T follicular helper cell (primary cell): ENCODE measurements at regions not wholly inside any gene's neighbourhood (a gene's known extent, or its start where the extent isn't known, plus 50 kb on each side); places are given as distances from the start of the nearest gene placed in this dataset.
"Not testable (repeated sequence)": the region's sequence is repeated elsewhere in the genome, so short reads cannot be mapped to it uniquely, and the experiment has no call there.

ENCODE experiments used
- DNase-seq: peaks from one replicate; pipeline ENCODE4 v3.0.0-alpha.2; 2020; ENCODE audit warnings: low read depth

DNA sequence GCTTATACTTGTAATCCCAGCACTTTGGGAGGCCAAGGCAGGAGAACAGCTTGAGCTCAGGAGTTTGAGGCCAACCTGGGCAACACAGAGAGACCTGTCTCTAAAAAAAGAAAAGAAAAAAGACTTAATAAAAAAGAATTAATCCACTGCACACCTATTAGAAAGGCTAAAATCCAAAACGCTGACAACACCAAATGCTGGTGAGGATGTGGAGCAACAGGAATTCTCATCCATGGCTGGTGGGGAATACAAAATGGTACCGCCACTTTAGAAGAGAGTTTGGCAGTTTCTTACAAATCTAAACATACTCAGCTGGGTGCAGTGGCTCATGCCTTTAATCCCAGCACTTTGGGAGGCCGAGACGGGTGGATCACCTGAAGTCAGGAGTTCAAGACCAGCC lies 110.0 kb upstream of the NDUFV2 start:
- DNase-seq, result not testable (repeated sequence)

DNA sequence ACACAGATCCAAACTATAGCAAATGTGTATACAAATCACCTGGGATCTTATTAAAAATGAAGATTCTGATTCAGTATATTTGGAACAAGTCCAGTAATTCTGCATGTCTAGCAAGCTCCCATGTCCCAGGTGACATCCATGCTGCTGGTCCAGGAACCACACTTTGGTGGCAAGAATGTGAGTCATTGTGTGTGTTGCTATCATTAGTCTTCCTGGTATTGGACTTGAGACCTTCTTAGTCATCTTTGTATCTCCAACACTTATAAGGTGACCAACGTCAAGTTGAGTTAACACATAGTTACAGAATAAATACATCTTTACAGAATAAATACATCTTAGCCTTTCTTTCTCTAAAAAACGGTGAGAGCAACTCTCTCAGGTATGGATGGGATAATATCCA lies 107.9 kb upstream of the NDUFV2 start:
- DNase-seq, result no peak

DNA sequence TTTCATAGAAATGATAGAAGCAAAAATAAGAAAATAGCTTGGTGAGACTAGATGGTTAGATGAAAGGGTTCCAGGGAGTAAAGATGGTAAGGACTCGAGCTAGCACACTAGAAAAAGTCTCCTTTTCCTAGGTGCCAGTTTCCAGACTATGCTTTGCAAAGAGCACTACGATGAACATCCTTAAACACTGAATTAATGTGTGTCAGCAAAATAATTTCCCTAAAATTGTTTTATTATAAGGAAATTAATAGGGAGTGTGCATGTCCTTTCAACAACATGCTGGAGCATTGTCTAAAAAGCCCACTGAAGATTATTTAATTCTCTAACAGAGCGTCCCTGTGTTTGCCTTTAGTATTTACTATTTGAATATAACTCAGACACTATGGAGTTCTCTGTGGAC lies 107.4 kb upstream of the NDUFV2 start:
- DNase-seq, result no peak

DNA sequence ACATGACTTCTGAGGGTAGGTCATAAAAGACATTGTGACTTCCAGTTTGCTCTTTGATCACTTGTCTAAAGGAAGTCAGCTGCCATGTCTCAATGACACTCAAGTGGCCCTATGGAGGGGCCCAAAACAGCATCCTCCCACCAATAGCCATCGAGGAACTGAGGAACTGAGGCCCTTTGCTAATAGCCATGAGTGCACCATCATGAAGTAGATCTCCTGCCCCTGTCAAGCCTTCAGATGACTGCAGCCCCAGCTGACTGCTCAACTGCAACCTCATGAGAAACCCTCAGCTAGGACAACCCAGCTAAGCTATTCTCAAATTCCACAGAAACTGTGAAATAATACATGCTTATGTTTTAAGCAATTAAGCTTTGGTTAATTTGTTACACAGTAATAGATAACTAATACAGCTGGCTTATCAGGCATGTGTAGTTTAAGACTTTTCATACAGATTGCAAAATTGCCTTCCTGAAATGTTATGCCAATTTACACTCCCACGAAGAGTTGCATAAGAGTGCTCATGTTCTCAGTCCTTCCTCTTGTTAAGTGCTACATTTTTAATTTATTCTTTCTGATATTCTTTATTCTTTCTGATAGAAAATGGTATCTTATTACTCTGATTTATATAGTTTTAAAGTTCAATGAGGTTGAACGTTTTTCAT lies 105.6 kb upstream of the NDUFV2 start:
- no peak for DNase-seq

DNA sequence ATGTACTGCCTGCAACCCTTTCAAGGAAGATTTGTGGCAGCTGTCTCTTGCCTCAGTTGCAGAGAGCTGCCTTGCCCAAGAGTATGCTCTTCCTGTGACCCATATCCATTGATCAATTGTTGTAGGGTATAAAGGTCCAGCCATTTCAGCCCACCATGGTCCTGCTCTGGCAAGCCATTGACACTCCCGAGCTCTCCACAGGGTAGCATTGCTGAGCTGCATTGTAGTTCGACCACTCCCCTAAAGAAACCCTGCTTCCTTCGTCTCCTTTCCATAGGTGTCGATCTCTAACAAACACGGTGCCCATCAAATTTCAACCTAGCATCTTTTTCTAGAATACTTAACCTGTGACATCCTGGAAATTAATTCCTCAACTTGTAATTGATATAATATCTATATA lies 104.9 kb upstream of the NDUFV2 start:
- no peak for DNase-seq

DNA sequence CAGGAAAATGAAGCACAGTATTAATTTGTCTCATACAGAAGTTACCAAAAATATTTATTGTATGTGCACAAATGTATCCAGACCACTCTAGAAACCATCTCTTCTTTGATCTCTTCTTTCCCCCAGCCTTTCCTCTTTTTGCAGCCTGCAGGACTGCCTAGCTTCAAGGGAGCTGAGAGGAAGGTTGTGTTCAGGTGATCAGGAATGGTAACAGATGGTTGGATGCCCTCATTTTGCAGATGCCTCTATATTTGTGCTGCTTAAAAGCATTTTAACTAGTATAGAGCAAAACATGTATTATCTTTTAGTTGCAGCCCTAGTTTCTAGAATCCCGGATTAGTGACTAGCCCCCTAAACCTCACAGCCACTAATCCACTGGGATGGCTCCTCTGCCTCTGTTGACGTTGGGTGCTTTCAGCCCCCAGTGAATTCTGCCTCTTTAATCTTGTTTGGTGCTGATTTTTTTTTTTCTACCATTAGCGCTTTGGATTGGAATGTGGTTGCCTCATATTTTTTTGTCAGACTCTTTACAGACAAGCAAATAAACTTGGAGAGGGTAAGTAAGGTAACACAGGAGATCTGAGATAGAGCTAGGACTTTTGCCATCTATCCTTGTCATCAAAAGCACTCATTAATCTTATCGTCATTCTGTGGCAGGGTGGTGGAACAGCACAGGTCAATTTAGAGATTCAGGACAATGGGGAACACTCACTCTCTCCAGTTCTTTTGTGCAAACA lies 103.8 kb upstream of the NDUFV2 start:
- DNase-seq, result no peak

DNA sequence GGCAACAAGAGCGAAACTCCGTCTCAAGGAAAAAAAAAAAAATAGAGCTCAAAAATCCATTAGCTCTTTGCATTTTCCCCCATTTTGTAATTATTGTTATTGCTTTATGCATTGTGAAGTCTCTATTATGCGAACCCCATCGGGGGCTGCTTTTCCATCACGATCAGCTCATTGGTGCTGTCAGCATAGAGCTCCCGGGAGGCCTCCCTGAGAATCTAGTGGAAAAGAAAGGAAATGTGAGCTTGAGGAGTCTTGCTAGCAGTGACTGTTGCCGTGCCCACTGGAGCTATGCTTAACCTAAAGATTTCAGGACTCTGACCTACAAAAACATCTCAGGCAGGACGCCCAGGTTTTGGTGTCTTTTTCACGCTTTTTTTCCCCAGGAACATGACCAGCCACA lies 102.6 kb upstream of the NDUFV2 start:
- DNase-seq, result no peak

DNA sequence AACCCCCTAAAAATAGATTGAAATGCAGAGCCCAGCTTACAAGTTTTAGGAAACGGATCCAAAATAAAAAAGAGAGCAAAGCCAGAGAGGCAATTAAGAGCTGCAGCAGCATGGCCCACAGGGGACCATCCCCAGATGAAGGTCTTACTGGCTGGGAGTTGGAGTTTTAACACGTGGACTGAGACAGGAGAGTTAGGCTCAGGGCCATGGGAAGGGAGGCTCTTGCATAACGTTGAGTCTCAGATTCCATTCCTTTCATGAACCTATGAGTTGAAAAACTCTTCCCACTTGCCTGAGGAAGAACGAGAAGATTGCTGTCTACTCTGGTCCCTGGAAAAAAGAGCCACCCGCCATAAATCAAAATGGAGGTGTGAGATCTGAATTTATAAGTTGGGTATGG lies 101.8 kb upstream of the NDUFV2 start:
- DNase-seq, result no peak

DNA sequence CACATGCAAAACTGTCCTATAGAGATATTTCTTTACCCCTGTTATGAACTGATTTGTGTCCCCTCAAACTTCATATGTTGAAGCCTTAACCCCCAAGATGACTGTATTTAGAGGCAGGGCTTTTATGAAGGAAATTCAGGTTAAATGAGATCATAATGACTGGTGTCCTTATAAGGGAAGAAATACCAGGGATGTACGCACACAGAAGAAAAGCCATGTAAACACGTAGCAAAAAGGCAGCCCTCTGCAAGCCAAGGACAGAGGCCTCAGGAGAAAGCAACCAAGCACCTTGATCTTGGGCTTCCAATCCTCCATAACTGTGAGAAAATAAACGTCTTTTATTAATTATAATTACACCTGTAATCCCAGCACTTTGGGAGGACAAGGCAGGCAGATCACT lies 101.3 kb upstream of the NDUFV2 start:
- DNase-seq, result no peak

DNA sequence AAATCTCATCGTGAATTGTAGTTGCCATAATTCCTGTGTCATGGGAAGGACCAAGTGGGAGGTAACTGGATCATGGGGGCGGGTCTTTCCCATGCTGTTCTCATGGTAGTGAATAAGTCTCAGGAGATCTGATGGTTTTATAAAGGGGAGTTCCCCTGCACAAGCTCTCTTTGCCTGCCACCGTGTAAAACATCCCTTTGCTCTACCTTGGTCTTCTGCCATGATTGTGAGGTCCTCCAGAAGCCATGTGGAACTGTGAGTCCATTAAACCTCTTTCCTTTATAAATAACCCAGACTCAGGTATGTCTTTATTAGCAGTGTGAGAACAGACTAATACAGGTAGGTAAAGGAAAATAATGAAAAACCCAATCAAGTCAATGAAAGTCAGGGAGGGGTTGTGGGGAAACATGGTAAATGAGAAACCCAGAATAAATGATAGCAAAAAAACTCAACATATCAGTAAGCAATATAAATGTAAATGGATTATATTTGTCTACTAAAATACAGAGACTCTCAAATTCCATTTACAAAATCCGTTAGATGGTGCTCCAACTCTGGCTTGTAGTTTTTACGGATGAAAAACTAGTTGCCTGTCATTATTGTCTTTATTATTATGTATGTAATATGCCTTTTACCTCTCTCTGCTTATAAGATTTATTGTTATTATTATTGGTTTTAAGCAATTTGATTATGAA lies 98.9 kb upstream of the NDUFV2 start:
- no peak for DNase-seq

DNA sequence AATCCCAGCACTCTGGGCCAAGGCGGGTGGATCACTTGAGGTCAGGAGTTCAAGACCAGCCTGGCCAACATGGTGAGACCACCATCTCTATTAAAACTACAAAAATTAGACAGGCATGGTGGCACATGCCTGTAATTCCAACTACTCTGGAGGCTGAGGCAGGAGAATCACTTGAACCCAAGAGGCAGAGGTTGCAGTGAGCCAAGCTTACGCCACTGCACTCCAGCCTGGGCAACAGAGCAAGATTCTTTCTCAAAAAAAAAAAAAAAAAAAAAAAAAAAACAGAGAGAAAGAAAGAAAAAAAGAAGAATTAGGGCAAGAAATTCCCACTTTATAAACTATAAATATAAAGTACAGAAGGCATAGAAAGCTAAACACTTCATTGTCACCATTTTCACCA lies 98.2 kb upstream of the NDUFV2 start:
- DNase-seq, result not testable (repeated sequence)

DNA sequence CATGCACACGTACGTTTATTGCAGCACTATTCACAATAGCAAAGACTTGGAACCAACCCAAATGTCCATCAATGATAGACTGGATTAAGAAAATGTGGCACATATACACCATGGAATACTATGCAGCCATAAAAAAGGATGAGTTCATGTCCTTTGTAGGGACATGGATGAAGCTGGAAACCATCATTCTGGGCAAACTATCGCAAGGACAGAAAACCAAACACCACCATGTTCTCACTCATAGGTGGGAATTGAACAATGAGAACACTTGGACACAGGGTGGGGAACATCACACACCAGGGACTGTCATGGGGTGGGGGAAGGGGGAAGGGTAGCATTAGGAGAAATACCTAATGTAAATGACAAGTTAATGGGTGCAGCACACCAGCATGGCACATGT lies 94.8 kb upstream of the NDUFV2 start:
- DNase-seq, result not testable (repeated sequence)

DNA sequence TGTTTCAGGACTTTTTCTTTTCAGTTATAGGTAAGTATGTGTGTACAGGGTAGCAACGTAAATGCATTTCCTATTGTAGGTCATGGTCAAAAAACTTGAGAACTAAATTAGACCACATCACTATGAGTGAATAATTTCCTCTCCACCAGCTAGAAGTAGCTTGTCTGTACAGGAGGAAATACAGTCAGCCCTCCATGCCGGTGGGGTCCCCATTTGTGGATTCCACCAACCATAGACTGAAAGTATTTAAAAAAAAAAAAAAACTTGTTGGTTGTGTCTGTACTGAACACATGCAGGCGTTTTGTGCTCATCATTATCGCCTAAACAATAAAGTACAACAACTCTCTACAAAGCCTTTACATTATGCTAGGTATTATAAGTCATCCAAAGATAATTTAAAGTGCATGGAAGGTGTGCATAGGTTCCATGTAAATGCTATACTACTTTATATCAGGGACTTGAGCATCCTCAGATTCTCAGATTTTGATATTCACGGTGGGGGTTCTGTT lies 94.2 kb upstream of the NDUFV2 start:
- DNase-seq, result no peak

DNA sequence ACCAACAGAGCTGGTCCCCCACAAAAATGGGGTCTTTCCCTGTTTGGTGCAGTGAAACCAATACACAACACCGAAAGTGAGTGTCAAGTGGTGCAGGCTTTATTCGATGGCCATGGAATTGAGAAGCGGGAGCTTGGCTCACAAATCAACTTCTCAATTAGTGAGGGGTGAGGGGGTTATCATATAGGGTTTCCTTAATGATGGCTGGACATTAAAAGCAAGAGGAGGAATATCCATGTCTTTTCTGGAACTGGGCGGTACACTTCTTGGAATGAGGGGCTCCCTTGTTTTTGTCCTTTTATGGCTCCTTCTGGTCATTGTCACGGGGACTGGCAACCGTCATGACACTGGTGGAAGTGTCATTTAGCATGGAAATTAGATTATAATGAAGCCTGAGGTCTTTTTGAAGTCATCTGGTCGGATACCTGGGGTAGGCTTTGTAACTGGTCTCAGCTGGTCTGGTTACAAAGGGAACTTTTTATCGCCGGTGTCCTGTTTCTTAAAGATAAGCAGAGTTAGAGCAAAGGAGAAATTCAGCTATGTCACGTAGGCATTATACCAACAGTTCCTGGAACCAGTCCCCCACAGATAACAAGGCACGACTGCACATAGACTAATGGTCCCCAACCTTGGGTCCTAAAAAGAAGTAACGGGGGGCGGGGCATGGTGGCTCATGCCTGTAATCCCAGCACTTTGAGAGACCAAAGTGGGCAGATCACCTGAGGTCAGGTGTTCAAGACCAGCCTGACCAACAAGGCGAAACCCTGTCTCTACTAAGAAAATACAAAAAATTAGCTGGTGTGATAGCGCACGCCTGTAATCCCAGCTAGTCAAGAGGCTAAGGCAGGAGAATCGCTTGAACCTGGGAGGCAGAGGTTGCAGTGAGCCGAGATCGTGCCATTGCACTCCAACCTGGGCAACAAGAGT lies 93.5 kb upstream of the NDUFV2 start:
- no peak for DNase-seq

DNA sequence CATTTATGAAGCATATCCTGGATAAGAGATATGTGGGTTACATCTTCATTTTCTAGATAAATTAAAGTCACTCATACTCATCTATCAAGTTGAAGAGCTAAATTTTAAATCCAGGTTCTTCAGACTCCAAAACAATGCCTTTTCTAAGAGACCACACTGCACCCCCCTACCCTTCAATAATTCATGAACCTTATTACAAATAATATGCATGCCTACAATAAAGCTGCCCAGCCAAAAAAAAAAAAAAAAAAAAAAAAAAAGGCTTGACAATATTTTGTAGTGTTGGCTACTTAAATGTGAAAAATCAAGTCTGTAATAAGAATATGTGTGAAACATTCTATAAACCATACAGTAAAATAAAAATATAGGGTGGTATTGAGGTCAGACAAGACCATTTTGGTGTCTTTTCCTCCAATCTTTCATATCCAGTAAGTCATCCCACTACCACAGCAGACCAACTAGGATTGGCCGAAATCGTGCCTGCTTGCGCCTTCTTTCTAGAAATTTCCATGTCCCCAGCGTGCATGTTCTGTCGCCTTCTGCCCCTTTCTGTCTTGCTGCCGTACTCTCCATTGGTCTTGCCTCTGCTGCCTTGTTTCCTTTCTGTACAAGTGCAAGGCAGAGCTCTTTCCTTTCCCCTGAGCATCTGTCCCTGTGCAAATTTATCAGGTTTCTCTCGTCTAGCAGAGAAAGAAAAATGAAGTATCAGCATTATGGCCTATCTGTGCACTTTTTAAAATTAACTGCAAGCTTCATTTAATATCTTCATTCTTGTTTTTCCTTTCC lies 92.6 kb upstream of the NDUFV2 start:
- DNase-seq, result no peak

DNA sequence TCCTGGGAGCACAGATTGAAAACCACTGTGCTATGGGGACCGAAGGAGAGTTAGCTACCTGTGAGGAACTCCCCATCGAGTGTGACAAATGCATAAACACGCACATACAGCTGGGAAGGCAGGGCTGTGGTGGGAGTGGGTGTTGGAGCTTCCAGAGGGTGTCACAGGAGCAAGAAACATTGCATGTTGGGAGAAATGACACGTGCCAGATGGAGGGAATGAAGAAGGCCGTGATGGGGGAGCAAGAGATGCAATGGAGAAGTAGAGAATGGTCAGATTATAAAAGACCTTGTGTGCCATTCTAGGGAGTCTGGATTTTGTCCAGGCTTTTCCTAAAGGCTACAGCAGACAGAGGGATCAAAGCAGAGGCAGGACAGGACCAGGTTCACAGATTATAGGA lies 91.1 kb upstream of the NDUFV2 start:
- no peak for DNase-seq

DNA sequence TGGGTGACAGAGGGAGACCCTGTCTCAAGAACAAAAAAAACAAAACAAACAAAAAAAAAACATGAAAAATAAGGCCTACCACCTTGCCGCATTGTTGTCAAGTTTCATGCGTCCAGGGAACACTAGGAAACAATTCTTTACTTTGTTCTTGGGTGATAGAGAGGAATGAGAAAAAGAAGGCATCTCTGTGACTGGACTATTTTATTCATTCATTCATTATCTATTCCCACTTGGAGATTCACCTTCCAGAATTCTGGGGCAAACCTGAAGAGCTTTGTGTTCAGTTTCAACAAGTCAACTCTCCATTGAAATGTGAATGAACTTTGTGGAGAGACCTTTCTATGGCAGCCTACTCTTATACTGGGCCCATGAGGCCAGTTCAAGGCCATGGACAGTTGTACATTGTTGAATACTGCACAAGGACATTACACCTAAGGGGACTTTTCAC lies 88.5 kb upstream of the NDUFV2 start:
- no peak for DNase-seq

DNA sequence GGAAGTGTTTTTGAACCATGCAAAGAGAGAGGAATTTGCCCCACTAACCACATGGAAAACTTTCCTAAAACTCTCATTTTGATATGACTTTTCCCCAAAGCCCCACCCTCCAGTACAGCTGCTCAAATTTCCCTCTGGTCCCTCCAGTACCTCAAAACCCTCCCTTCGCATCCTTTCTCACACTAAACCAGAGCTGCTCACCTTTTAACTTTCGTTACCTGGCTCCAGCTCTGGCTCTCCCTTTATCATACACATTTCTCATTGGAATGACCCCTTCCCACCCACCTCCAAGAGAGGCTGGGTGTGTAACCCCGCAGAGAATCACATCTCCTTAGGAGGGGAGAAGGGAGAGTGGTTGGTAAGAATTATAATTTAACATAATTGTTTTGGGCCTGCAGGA lies 86.8 kb upstream of the NDUFV2 start:
- no peak for DNase-seq

DNA sequence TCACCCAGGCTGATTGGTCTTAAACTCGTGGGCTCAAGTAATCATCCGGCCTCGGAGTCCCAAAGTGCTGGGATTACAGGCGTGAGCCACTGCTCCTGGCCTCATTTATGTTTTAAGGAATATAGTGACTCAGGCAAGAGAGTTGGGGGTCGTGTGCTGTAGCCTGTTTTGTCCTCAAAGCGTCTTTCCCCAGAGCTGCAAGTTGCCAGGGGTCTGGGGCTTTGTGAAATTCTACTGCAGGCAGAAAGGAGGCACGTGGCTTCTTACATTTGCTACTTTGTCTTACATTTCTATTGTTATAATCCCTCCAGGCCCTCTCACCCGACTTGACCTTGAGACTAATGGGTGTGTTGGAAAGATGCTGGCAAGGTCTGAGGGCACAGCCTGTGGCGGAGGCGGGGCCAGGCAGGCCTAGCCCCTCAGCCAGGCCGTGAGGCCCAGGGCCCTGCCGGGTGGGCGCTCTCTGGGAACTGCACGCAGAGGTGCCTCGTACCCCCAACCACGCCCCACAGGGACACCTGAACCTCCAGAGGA lies 85.8 kb upstream of the NDUFV2 start:
- no peak for DNase-seq

DNA sequence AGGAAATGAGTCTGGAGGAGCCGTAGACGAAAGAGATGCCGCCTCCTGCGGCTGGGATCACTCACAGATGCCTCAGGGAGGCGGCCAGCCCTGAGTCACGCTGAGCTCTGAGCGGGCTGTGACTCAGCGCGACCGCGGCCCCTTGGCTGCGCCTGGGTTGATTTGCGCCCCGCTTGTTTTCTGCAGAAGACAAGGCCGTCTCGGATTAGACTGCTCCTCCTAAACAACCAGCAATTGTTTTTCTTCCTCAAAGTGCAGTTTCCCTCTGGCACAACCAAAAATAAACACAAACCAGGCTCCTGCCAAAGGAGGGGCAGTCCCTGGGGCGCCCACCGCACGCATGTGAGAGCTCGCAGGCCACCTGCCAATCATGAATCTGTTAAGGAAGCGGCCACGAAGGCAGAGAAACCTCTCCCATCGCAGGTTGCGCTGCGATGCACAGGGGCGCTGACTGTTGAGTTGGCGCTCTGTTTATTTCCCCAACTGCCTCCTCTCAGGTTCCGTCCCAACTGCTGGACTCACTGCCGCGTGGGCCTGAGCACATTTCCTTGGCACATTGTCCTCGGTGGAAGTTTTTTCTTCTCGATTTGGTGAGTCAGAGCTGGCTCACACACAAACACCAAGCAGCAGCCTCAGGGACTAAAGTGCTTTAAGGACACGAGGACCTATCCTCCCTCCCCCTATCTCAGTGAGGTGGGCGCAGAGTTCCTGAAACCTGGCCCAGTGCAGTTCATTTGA lies 85.2 kb upstream of the NDUFV2 start:
- no peak for DNase-seq
